Panc1 (cell line): ENCODE measurements at regions not wholly inside any gene's neighbourhood (a gene's known extent, or its start where the extent isn't known, plus 50 kb on each side); places are given as distances from the start of the nearest gene placed in this dataset.

Source experiments
- ATAC-seq: fragments of 200-7000 bp; cut with Tn5 transposase; 2 replicates; pipeline ENCODE4 v1.9.1; 2020; ENCODE audit warnings: mild to moderate bottlenecking, moderate library complexity
- BruUV-seq: library from RNA; stranded (reverse); fragments of 400-500 nt; replicated peaks from 2 replicates; lab custom pipeline; 2021; lab: Mats Ljungman, UMichigan
- CTCF ChIA-PET: fragments of 300-600 bp; sonication (Branson Sonifier 250); formaldehyde crosslinking; loops from one replicate; lab custom pipeline; 2022; ENCODE audit warnings: antibody characterized with exemption; lab: Charles Lee
- POLR2A ChIA-PET: fragments of 300-600 bp; sonication (Branson Sonifier 250); formaldehyde crosslinking; loops from one replicate; lab custom pipeline; 2022; ENCODE audit warnings: antibody characterized with exemption; lab: Charles Lee
- DNase-seq: peaks from one replicate; pipeline ENCODE4 v3.0.0-alpha.2; 2010; ENCODE audit warnings: low read depth, low spot score
- H3K27ac ChIP-seq: 2 replicates; pipeline ENCODE4 v1.5.1; 2011; ENCODE audit warnings: mild to moderate bottlenecking, low read length, inconsistent platforms
- H3K27me3 ChIP-seq: fragments of 200-500 bp; sonication (Bioruptor generic); 2 replicates; pipeline ENCODE4 v1.6.0; 2014; ENCODE audit warnings: low read length, inconsistent platforms; ENCODE audit not compliant: control insufficient read depth, insufficient read depth
- H3K36me3 ChIP-seq: fragments of 200-500 bp; sonication (Bioruptor generic); 2 replicates; pipeline ENCODE4 v1.5.1; 2014; ENCODE audit warnings: inconsistent platforms, mild to moderate bottlenecking, low read length, moderate library complexity; ENCODE audit not compliant: control insufficient read depth, insufficient read depth
- H3K4me1 ChIP-seq: 2 replicates; pipeline ENCODE4 v1.5.1; 2011; ENCODE audit warnings: inconsistent platforms, mild to moderate bottlenecking, low read length, moderate library complexity; ENCODE audit not compliant: control insufficient read depth, insufficient read depth
- H3K4me3 ChIP-seq, 2 experiments: 2 replicates each; pipeline ENCODE4 v1.5.1; 2011 to 2012; ENCODE audit warnings: low read depth in 2 of 2, low read length in 2 of 2, mild to moderate bottlenecking in 2 of 2, inconsistent platforms in 1 of 2, moderate library complexity in 1 of 2
- H3K9me3 ChIP-seq: fragments of 200-500 bp; sonication (Bioruptor generic); 2 replicates; pipeline ENCODE4 v1.5.1; 2014; ENCODE audit warnings: low read depth, mild to moderate bottlenecking, inconsistent platforms, low read length, moderate library complexity; ENCODE audit not compliant: control insufficient read depth, insufficient read depth
- CTCF ChIP-seq: fragments of 450-650 bp; IDR thresholded peaks from 2 replicates; pipeline ENCODE4 v1.5.1; 2017; ENCODE audit warnings: mild to moderate bottlenecking
- POLR2AphosphoS5 ChIP-seq: IDR thresholded peaks from 2 replicates; pipeline ENCODE4 v1.6.1; 2012; ENCODE audit warnings: mild to moderate bottlenecking, low read depth, low read length, moderate library complexity
- REST ChIP-seq, 2 experiments: IDR thresholded peaks; 2 replicates each; pipeline ENCODE4 v1.6.1; 2011 to 2012; ENCODE audit warnings: low read depth in 2 of 2, control low read depth in 1 of 2, low read length in 1 of 2, mild to moderate bottlenecking in 1 of 2, moderate library complexity in 1 of 2; ENCODE audit not compliant: insufficient read depth in 1 of 2
- SIN3A ChIP-seq: IDR thresholded peaks from 2 replicates; pipeline ENCODE4 v1.6.1; 2012; ENCODE audit warnings: low read depth, mild to moderate bottlenecking, low read length, moderate library complexity, borderline replicate concordance; ENCODE audit not compliant: insufficient read depth
- TCF7L2 ChIP-seq: IDR thresholded peaks from 2 replicates; pipeline ENCODE4 v1.6.1; 2011; ENCODE audit warnings: mild to moderate bottlenecking, low read depth, low read length, inconsistent platforms
- in situ Hi-C: cut with HindIII; loops from 2 replicates; pipeline ENCODE4 v1.10.0; 2016; ENCODE audit warnings: low sequenced_read_pairs, low pct_unique_long_range_greater_than_20kb
- intact Hi-C: fragments of 100-400 bp; cut with micrococcal nuclease; formaldehyde crosslinking; loops from one replicate; pipeline ENCODE4 v1.10.0; 2022; ENCODE audit not compliant: unreplicated experiment

- POLR2A ChIA-PET: no interaction called here
- CTCF ChIA-PET: no interaction called here
- H3K4me1 ChIP-seq: no peaks in the 10 kb centered on the region
Observed at GRCh38 chr16:72425571-72426341, 253.8 kb upstream of the PMFBP1 start.

GRCh38 chr16:72424757-72425156 lies 252.8 kb upstream of the PMFBP1 start:
- Histone ChIP-seq H3K27ac (no peak overlapping the region), H3K36me3 (no peaks in the 10 kb centered on the region), H3K4me1 (no peaks in the 10 kb centered on the region), H3K9me3 (no peaks in the 10 kb centered on the region), H3K27me3 (no peaks in the 10 kb centered on the region), H3K4me3 (no peak overlapping the region)
- POLR2A ChIA-PET: no interaction called here
- TF ChIP-seq REST (IDR thresholded peaks at IDR 0.05; ENCODE audit: insufficient read depth in 1 of 2, low read depth in 2 of 2, low read length in 1 of 2): no peak
- no peak for TF ChIP-seq CTCF
- TF ChIP-seq POLR2AphosphoS5: no peak
- no peak for TF ChIP-seq TCF7L2
- no peak for TF ChIP-seq SIN3A
- DNase-seq (no peak), ATAC-seq (no peak)
- intact Hi-C loops: no loop called here
- no TSS peak for BruUV-seq
- in situ Hi-C loops: no loop called here
- CTCF ChIA-PET: no interaction called here

More at GRCh38 chr16:72425571-72426341, 253.8 kb upstream of the PMFBP1 start:
- Histone ChIP-seq H3K36me3 (no peaks in the 10 kb centered on the region), H3K9me3 (no peaks in the 10 kb centered on the region), H3K27me3 (no peaks in the 10 kb centered on the region), H3K4me3 (no peak overlapping the region), H3K27ac (no peak overlapping the region)
- no TSS peak for BruUV-seq
- intact Hi-C loops: no loop called here
- no peak for TF ChIP-seq TCF7L2
- no peak for TF ChIP-seq REST (IDR thresholded peaks at IDR 0.05; ENCODE audit: insufficient read depth in 1 of 2, low read depth in 2 of 2, low read length in 1 of 2)
- no peak for TF ChIP-seq CTCF
- no peak for TF ChIP-seq SIN3A
- TF ChIP-seq POLR2AphosphoS5: no peak
- ATAC-seq: no peak
- in situ Hi-C loops: no loop called here
- DNase-seq: no peak
